Hypothalamus (tissue), 51 donors: ENCODE measurements at regions not wholly inside any gene's neighbourhood (a gene's known extent, or its start where the extent isn't known, plus 50 kb on each side); places are given as distances from the start of the nearest gene placed in this dataset.
"Not testable (repeated sequence)": the region's sequence is repeated elsewhere in the genome, so short reads cannot be mapped to it uniquely, and the experiment has no call there.

Experiments
- DNase-seq, 51 donors: peaks; one replicate each; lab custom pipeline; 2025; lab: John Stamatoyannopoulos, UW

DNA sequence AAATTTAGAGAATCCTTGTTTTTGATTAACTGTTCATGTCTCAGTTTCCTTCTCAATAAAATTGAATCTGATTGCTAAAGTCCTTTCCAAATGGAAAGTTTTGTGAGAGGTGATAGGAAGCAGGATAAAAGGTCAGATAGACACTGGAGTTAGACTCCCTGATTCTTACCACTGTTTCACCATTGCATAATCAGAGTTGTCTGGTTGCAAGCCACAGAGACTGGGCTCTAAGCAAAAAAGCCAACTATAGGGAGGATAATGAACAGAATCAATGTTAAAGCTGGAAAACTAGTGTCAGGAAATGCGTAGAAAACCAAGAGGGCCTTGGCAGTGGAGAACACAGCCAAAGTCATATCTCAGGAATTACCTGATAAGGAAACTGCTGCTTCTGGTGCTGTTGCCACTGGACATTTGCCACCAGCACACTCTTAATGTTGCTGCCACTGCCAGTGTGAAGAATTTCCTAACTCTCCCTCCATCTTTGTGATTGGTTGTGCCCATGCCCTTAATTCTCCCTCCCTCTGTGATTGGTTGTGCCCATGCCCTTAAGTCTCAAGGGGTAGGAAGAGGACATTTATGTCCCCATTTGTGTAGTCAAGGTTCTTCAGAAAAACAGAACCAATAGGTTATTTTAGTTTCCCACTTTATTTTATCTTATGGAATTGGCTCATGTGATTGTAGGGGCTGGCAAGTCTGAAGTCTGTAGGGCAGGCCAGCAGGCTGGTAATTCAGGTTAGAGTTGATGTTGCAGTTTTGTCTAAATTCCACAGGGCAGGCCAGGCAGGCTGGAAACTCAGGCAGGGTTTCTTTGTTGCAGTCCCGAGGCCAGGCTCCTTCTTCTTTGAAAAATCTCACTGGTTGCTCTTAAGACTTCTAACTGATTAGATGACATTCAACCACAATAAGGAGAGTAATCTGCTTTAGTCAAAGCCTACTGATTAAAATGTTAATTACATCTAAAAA lies 639.0 kb downstream of the REEP3 start:
- DNase-seq = no peak

DNA sequence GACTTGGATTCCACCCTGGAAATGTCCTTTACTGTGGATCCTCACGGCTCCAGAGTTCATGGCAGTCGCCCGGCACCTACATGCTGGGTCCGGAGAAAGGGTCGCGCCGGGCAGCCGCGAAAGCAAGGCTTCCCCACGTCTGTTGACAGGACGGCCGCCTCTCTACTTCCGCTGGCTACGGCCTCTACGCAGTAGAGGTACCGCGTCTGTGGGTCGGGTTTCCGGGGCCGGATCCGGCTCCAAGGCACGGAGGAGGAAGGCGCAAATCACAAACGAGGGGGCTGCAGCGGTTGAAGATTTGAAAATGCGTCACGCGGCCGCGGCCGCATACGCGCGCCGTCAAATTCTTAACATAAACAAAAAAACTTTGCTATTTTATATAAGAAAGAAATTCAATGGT lies 649.6 kb downstream of the REEP3 start:
- DNase-seq = no peak

GRCh38 chr10:64173826-64174225 lies 652.6 kb downstream of the REEP3 start:
- no peak for DNase-seq

DNA sequence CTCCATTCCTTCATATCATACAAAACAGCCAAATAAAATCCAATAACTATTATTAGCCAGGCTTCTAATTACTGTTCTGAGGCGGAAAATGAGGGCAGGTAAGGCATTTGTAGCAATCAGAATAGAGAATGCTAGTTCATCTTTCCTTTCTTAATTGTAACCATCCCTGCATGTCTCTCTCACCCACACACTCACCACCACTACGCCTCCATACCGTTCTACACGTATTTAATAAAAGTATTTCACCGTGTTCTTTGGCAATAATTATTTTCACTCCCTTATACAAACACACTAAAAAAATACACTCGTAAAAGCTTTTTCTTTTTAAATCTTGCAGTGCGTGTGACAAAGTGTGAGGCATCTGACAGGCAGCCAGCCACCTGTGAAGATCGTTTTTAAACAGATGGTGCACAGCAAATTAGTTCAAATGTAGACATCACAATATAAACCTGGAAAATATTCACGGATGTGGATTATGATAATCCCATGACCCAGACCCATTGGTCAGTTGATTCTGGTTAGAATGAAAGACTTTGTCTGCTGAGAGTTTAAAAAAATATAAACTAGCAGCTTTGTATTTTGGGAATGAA lies 653.6 kb downstream of the REEP3 start:
- peak in 1 of 51 donors; percentile 26 for DNase-seq

DNA sequence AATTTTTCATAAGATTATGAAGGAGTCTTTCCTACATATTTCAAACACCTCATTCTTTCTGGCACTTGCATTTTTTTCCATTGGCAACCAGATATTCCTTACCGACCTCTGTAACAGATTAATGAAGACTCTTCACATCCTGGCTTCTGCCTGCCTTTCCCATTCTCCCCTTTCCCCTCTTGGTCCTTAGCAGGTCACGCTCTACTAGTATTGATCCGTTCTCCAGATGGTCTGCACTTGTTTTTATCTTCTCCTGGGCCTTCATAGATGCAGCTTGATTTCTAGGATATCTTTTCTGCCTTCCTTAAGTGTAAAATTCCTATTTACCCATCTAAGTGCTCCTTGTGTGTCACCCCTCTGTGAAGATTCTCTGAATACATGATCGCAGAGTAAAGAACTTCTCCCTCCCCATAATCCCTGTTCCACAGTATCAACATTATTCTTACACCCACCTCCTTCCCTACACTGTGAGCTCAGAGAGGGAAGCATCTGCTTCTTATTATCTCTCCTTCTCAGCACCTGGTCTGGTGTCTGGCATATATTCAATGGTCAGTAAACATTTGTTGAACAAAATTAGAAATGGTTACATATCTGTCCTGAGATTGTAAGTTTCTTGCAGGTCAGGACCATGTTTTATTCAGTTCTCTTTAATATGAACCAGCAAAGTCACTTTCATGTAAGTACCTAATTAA lies 654.2 kb downstream of the REEP3 start:
- DNase-seq = no peak

- no peak for DNase-seq
These were observed 661.5 kb downstream of the REEP3 start for GRCh38 chr10:64182671-64183070.

- no peak for DNase-seq
These were observed 670.1 kb downstream of the REEP3 start for GRCh38 chr10:64191286-64191685.

- DNase-seq = no peak
These were observed 675.6 kb downstream of the REEP3 start for GRCh38 chr10:64196638-64197315.

DNA sequence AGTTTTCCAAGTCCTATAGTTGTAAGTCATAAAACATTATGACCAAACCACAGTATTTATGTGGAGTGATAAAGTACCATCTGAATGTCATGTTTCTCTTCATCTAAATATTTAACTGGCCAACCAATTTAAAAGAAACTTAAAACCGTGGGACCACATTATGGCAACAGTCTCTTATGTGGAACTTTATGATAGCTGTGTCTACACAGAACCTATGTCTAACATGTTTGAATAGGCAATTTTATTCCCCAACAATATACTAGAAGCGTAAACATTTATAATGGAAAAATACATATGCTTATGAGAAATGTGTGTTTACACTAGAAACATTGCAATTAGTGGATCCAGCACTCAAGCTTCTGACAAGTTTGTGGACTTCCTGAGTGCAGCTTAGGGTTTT lies 680.7 kb downstream of the REEP3 start:
- DNase-seq = no peak

GRCh38 chr10:64204504-64204903 lies 683.3 kb downstream of the REEP3 start:
- not testable (repeated sequence) for DNase-seq

DNA sequence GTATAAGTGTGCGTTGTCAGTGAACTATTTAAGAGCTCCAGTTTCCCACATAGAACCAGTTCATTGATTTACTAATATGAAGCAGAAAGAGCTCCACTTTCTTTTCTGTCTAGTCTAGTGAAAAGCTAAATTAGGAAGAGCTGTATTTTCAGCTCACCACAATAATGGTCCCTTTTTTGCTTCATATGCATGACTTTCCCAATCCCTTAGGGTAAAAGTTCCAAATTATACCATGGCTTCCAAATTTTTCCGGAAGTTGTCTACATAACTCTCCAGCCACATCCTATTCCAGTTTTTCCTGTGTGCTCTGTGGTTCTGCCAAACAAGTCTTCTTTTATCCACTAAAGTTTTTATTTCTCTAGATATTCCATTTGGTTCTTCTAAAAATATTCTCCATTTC lies 685.2 kb downstream of the REEP3 start:
- no peak for DNase-seq

DNA sequence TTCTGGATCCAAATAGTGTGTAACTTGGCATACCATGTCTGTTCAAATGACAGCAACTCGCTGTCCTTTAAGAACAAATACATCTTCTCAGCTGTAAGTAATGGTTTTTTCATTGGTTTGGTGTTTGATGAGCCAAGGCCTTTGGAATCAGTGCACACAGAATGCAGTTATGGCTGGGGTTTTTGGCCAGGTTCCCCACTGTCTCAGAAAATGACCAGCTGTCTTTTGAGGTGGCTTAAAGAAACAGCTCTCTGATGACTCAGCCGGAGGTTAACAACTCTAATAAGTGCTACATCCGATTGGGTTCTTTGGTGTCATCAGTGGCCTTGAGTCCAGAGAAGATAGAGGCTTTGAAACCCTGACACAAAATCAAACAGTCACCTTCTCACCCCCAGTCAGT lies 688.4 kb downstream of the REEP3 start:
- DNase-seq = no peak

DNA sequence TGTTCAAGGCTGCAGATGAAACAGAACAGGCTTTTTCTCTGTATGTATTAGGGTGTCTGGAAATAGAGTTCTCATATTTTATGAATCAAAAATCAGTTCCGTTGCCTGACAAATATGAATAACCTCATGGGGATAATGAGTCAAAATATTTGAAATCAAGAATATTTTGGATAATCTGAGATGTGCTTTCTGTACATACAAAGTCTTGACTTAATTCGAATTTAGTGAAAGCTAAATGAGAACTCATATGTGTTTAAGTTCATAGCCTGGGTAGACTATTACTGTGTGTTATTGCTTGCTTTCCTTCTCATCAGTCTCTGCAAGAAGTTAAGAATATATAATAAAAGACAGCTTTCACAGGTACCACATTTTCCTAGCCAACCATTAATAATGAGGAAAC lies 689.0 kb downstream of the REEP3 start:
- DNase-seq = no peak

- DNase-seq = no peak
These were observed 690.3 kb downstream of the REEP3 start for GRCh38 chr10:64211466-64211865.

DNA sequence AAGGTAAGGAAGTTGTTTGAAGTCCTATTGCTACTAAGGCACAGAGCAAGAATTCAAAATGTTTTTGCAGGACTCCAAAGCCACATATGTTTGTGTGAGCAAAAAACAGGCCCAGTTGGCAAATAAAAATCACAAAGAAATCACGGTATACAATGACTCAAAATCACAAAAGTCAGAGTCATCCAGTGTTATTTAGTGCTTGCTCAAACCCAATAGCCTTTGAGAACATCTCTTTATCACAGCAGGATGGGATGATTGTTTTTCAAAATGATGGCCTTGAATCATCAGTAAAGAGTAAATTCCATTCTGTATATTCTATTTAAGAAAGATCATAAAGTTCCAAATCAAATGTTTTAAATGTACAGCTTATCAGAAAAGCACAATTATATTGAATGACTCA lies 693.9 kb downstream of the REEP3 start:
- no peak for DNase-seq

- no peak for DNase-seq
These were observed 698.2 kb downstream of the REEP3 start for GRCh38 chr10:64219271-64220025.

- DNase-seq = no peak
These were observed 713.3 kb downstream of the REEP3 start for GRCh38 chr10:64234489-64234888.

DNA sequence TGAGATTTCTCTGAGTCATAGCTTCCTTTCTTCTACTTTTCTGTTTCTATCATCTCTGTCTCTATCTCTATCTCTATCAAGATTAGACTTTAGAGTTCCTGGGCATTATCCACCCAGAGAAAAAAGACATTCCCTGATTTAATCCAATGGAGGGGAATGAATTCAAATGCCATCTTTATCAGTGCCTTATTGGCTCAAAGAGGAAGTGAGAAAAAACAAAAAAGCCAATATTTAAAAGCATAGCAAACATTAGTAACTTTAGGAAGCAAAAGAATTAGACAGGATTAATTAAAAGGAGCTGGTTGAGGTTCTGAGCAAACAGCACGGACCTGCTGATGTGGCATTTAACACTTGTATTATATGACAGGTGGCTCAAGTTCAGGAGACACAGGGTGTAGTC lies 736.5 kb downstream of the REEP3 start:
- DNase-seq = no peak

DNA sequence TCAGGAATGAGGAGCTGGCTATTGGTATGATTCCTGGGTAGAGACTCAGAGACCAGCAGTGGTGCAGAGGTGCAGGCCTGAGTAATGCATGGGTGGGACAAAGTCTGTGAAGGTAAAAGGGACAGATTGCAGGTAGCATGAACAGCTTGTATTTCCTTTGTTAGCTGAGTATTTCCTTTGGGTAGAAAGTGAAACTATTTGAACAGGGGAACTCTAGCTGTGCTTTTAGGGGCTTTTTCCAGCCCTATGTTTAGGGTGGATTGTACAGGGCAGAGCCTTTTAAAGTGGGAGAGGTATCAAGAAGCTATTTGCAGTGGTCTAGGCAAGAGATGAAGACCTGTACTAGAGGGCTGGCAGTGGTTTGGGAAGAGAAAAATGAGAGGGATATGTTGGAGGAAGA lies 739.9 kb downstream of the REEP3 start:
- DNase-seq = no peak

DNA sequence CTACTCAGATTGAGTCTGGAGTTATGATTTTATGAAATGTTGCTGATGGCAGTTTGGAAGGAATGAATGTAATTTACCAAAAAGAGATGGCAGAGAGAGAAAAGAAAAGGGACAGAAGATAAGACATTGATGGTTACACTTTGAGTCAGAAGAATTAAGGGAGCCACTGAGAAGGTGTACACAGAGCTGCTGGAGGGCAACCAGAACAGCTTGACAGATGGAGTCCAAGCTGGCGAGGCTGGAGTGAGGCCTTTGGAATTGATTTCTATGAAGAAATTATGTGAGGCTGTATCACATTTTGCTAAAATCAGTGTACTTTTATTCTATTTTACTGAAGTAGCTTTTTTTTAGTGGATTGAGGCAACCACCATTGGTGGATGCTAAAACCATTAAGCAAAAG lies 740.5 kb downstream of the REEP3 start:
- no peak for DNase-seq
